GM12865 (cell line): ENCODE measurements at regions not wholly inside any gene's neighbourhood (a gene's known extent, or its start where the extent isn't known, plus 50 kb on each side); places are given as distances from the start of the nearest gene placed in this dataset.

Experiments
- DNase-seq: peaks from one replicate; pipeline ENCODE4 v3.0.0; 2010; ENCODE audit warnings: low read depth
- H3K4me3 ChIP-seq: 2 replicates; pipeline ENCODE4 v1.5.1; 2011; ENCODE audit warnings: mild to moderate bottlenecking, low read depth, low read length, control low read depth
- CTCF ChIP-seq: IDR thresholded peaks from 2 replicates; pipeline ENCODE4 v1.5.1; 2011; ENCODE audit warnings: low read length, control low read depth, low read depth, inconsistent platforms; ENCODE audit not compliant: insufficient read depth; ENCODE audit errors: missing control alignments

- H3K4me3 ChIP-seq = no peak overlapping the region
- DNase-seq = peak; percentile 78
- no peak for TF ChIP-seq CTCF
These were observed 70.8 kb upstream of the STK17B start for GRCh38 chr2:196242131-196242620.

GRCh38 chr2:196244516-196244915, 73.1 kb upstream of the STK17B start:
- no peak for TF ChIP-seq CTCF
- no peak for DNase-seq
- no peak overlapping the region for H3K4me3 ChIP-seq

GRCh38 chr2:196244966-196245365, 73.6 kb upstream of the STK17B start:
- DNase-seq = no peak
- H3K4me3 ChIP-seq = no peak overlapping the region
- no peak for TF ChIP-seq CTCF

GRCh38 chr2:196245378-196246140, 74.2 kb upstream of the STK17B start:
- no peak overlapping the region for H3K4me3 ChIP-seq
- DNase-seq = no peak
- no peak for TF ChIP-seq CTCF

GRCh38 chr2:196247114-196247975, 76.0 kb upstream of the STK17B start:
- no peak overlapping the region for H3K4me3 ChIP-seq
- TF ChIP-seq CTCF = no peak
- DNase-seq = no peak

GRCh38 chr2:196247976-196248280, 76.5 kb upstream of the STK17B start:
- H3K4me3 ChIP-seq = no peak overlapping the region
- no peak for TF ChIP-seq CTCF
- no peak for DNase-seq
